ENCODE measurements at regions not wholly inside any gene's neighbourhood (a gene's known extent, or its start where the extent isn't known, plus 50 kb on each side); places are given as distances from the start of the nearest gene placed in this dataset.

- DNase-seq (ENCODE audit: low read depth in 3 of 3): peak in 2 of 3 donors; percentile 7 to 29
These were observed 133.7 kb downstream of the AEBP2 start for GRCh38 chr12:19572920-19573558.

DNA sequence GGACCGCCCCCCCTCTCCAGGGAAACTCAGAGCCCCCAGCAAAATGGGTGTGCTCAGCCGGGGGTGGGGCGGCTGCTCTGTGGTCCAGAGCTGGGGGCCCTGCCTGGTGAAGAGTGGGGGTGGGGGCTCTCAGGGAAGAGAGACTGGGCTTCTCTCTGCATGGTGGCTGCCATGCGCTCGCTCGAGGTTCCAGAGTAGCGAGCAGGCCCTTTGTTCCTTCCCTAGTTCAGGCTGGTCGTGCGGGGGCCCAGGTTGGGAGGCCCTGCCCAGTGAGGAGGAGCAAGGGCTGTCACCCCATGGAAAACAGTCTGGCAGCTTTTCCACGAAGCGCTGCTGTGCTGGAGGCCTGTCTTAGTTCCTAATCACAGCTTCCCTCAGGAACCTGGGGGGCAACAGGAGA is 134.6 kb downstream of the AEBP2 start:
- no peak for DNase-seq (ENCODE audit: low read depth in 3 of 3)

DNA sequence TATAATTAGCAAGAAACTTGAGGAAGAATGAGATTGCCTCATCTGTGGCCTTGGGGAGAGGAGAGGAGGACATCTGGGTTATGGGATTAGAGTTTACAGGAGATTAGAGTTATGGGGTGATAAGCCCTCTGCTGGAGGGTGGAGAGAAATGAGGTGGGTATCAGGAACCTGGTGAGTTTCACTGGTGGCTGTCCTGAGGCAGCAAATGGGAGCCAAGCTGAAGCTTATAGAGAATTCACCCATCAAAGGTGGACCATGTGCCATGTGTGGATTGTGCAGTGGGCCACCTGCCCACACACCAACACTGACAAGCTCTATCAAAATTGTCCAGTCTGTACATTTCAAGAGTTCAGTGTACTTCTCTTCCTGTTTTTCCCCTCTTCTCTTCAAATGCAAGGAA is 135.3 kb downstream of the AEBP2 start:
- no peak for DNase-seq (ENCODE audit: low read depth in 3 of 3)

GRCh38 chr12:19575337-19576243 is 136.3 kb downstream of the AEBP2 start:
- DNase-seq (ENCODE audit: low read depth in 3 of 3): no peak

DNA sequence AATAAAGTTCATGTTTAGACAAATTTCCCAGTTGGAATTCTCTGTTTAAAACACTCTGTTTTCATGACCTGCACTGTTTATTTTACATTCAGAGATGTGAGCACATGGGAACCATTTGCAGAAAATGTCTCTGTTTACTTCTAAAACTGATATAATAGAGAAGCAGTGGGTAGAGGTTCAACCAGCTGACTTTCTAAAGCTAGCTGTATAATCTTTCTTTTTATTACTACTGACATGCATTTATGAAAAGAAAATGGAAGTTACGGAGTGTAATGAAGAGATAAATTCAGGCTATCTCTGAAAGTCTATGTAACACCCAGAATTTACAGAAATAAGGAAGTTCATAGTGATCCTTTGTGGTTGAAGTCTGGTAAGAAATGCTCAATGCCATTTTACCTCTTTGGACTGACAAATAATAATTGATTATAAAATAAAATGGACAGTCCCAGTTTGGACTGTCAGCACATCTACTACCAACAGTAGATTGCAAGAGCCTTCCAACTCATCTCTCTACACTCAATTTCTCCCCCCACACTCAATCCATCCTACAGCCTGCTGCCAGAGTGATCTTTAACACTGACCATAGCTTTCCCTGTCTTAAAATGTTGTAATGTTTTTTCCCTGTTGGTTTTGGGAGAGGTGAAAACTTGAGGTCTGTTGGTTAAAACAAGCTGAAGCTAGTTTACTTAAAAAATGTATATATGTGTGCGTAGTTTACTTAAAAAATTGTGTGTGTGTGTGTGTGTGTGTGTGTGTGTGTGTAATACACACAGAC is 137.4 kb downstream of the AEBP2 start:
- DNase-seq (ENCODE audit: low read depth in 3 of 3): no peak

GRCh38 chr12:19577281-19577530 is 137.9 kb downstream of the AEBP2 start:
- no peak for DNase-seq (ENCODE audit: low read depth in 3 of 3)

DNA sequence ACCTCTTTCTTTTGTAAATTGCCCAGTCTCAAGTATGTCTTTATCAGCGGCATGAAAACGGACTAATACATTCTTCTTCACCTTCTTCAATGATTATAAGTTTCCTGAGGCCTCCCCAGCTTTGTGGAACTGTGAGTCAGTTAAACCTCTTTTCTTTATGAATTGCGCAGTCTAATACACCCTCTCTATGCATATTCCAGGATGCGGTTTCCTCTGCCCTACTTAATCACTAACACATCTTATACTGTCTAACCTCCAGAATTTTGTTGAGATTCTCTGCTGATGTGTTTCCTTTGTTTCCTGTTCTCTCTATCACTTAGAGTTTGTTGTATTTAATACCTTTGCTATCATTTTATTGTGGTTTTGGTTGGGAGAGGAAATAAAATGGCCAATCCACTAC is 145.4 kb downstream of the AEBP2 start:
- no peak for DNase-seq (ENCODE audit: low read depth in 3 of 3)

DNA sequence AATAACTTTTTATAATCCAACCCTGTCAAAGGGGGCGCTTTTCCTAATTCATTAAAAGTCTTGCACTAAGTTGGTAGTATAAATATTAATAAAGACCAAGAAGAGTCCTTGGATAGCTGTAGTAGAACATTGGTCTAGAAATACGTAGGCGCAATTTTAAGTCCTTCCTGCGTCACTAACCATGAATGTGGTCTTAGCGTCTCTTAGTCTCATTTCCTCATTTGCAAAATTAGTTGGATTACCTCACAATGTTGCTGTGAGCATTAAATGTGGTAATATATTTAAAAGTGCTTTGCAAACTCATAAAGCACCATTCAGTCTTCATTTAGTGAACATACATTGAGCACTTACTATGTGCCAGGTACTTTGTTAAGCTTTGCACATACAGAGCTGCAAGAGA is 149.7 kb downstream of the AEBP2 start:
- DNase-seq (ENCODE audit: low read depth in 3 of 3): no peak

- no peak for DNase-seq (ENCODE audit: low read depth in 3 of 3)
These were observed 152.7 kb downstream of the AEBP2 start for GRCh38 chr12:19591951-19592350.

- DNase-seq (ENCODE audit: low read depth in 3 of 3): no peak
These were observed 157.3 kb downstream of the AEBP2 start for GRCh38 chr12:19596434-19597166.

DNA sequence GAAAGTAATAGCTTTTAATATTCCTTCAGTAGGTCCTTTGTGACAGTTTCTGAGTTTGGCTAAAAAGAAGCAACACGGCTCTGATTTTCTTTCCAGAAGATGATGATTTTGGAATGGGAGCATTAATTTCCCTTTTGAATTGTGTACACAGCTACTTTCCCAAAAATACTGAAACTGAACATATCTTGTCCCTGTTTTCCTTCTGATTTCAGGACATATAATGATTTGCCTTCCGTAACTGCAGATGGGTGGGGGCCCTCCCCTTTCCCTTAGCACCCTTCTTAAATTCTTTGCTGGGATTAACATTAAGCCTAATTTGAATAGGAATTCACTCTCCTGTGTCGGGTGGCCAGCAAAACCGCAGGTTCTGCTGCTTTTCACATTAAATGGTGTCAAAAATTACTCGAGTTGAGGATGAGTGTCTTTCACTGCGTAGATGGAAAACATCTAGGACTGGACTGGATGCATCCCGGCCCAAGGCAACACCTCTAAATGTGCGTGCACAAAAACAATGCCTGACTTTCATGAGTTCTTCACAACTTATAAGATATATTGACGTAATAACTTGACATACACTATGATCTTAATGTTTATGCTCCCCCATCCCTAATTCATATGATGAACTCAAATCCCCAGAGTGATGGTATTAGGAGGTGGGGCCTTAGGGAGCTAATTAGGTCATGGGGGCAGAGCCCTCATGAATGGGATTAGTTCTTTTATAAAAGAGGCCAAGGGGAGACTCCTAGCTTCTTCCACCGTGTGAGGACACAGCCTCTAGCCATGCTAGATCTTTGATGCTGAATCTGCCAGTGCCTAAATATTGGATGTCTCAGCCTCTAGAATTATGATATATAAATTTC is 158.1 kb downstream of the AEBP2 start:
- DNase-seq (ENCODE audit: low read depth in 3 of 3): no peak

GRCh38 chr12:19605720-19606119 is 166.4 kb downstream of the AEBP2 start:
- DNase-seq (ENCODE audit: low read depth in 3 of 3): no peak

- no peak for DNase-seq (ENCODE audit: low read depth in 3 of 3)
These were observed 168.7 kb downstream of the AEBP2 start for GRCh38 chr12:19608039-19608438.

- DNase-seq (ENCODE audit: low read depth in 3 of 3): no peak
These were observed 173.8 kb downstream of the AEBP2 start for GRCh38 chr12:19613051-19613535.

DNA sequence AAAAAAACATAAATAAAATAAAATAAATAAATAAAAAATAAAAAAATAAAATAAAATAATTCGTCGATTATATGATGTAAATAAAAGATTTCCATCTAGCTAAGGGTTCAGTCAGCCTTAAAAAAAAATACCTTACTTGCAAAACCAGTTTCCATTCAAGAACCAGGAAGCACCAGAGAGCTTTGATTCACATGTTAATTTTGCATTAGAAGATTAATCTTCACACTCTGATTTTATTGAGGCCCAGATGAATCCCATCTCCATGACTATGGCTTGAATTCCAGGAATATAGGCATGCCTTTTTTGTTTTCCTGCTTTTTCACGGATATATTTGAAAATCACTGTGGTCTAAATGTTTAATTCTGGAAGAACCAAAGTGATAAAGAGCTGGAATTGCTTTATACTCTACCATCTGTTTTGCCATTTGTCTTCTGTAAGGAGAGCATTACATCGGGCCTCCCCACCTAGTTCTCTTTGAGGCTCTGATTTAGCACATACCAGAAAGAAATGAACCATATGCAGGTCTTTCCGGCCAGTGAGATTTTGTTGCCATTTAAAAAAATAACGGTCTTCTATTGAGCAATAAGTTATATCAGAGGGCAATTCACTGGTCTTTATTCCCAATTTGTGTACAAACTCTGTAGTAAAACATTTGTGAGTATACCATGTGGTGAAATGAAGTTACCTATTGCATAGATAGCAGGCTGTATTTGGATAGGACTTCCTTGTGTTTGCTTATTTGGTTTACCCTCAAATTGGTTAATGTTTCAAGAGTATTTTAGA is 175.5 kb downstream of the AEBP2 start:
- DNase-seq (ENCODE audit: low read depth in 3 of 3): no peak

GRCh38 chr12:19615384-19615725 is 176.1 kb downstream of the AEBP2 start:
- no peak for DNase-seq (ENCODE audit: low read depth in 3 of 3)

DNA sequence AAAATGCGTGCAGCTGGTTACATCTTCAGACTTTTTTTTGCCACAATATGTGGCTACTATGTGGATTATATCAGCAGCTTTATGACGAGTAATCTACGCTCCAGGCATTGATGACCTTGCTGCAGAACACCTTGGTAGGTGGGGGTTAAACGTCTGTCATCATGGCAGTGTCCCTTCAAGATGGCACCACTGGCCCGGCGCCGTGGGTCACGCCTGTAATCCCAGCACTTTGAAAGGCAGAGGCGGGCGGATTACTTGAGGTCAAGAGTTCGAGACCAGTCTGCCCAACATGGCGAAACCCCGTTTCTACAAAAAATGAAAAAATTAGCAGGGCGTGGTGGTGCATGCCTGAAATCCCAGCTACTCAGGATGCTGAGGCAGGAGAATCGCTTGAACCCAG is 177.5 kb downstream of the AEBP2 start:
- no peak for DNase-seq (ENCODE audit: low read depth in 3 of 3)

- no peak for DNase-seq (ENCODE audit: low read depth in 3 of 3)
These were observed 180.9 kb downstream of the AEBP2 start for GRCh38 chr12:19620222-19620621.

DNA sequence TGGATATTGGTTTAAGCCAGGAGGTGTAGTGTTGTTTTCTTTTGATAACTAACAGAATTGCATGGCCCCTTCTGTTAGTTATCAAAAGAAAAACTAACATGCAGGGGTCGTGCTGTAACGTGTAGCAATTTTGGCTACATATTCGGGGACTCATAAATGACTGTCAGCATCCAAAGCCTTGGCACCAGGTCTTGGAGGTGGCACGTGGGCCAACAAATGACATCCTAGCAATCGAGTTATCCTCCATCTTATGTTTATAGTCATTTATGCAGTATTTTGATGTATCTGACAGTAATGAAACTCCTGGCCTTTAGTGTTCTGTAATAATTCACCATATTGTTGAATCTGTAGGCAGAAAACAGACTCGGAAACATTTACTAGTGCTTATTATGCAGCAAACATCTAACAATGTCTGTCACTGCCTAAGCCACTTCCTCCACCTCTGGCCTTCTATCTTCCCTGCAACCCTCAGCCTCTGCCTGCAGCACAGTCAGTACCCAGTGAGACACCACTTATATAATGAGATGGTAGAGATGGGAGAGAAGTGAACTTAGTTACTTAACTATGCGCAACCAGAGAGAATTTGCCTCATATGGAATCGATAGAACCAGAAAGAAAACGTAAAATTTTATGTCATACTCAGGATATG is 184.6 kb downstream of the AEBP2 start:
- DNase-seq (ENCODE audit: low read depth in 3 of 3): no peak

- DNase-seq (ENCODE audit: low read depth in 3 of 3): no peak
These were observed 185.2 kb downstream of the AEBP2 start for GRCh38 chr12:19624491-19624890.

Measured in stimulated activated CD4-positive, alpha-beta T cell treated with anti-CD3 and anti-CD28 coated beads, TNF-alpha, amount 100 ng/mL, for 48 hours (primary cell).